HUES6 (cell line): ENCODE measurements at regions not wholly inside any gene's neighbourhood (a gene's known extent, or its start where the extent isn't known, plus 50 kb on each side); places are given as distances from the start of the nearest gene placed in this dataset.

Source experiments
- H3K27ac ChIP-seq: 2 replicates; pipeline ENCODE4 v1.7.0; 2013; ENCODE audit warnings: low read depth, mild to moderate bottlenecking, low read length, inconsistent platforms
- H3K27me3 ChIP-seq: 2 replicates; pipeline ENCODE4 v1.6.1; 2013; ENCODE audit warnings: low read length; ENCODE audit not compliant: control insufficient read depth, insufficient read depth
- H3K36me3 ChIP-seq: 2 replicates; pipeline ENCODE4 v1.6.1; 2013; ENCODE audit warnings: low read length; ENCODE audit not compliant: control insufficient read depth, insufficient read depth
- H3K4me1 ChIP-seq: 2 replicates; pipeline ENCODE4 v1.6.1; 2013; ENCODE audit warnings: low read length; ENCODE audit not compliant: control insufficient read depth, insufficient read depth
- H3K4me3 ChIP-seq: 2 replicates; pipeline ENCODE4 v1.5.1; 2013; ENCODE audit warnings: low read depth, low read length
- H3K9ac ChIP-seq: one replicate; pipeline ENCODE4 v1.6.1; 2013; ENCODE audit warnings: mild to moderate bottlenecking, low read length
- H3K9me3 ChIP-seq: 2 replicates; pipeline ENCODE4 v1.6.1; 2013; ENCODE audit warnings: low read depth, low read length; ENCODE audit not compliant: control insufficient read depth, insufficient read depth

DNA sequence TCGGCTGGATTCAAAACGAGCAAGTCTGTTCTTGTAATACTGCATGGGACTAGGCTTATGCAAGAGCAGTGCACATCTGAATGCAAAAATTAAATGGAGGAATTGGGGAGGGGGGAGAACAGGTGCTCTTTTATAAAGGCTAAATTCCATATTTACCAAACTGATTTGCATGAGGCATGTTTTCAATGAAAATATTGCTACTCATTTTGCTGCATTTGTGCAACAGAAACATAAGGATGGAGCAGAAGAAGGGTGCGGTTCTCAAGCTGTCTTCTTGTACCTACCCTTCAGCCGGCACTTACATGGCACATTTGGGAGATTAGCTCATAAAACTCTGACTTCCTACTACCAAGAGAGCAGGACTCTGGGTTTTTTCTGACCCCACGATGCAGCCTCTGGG, 256.4 kb downstream of the CDCA7 start:
- no peaks in the 10 kb centered on the region for H3K36me3 ChIP-seq
- H3K4me1 ChIP-seq, result peaks cover 4% of the 10 kb centered on the region; the same call in 1 of the 2 replicates
- no peak overlapping the region for H3K27ac ChIP-seq
- H3K27me3 ChIP-seq, result no peaks in the 10 kb centered on the region
- H3K9ac ChIP-seq, result no peak overlapping the region
- no peak overlapping the region for H3K4me3 ChIP-seq
- no peaks in the 10 kb centered on the region for H3K9me3 ChIP-seq

DNA sequence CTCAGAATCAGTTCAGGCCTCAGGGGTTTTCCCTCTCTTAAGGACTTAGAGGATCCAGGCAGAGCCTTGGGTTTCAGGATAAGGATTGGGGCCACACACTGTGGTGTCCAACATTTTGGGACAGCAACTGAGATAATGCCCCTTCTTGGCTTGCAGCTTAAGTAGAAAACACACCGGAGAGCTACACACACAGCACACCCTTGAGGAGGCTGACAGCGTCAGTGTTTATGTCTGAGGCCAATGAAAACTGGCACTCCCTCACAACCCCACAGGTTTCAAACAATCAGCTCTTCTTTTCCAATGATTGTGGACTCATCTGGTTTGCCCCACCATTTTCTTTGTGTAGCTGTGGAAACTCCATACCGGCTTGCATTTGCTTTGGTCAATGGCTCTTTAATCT, 257.7 kb downstream of the CDCA7 start:
- no peak overlapping the region for H3K4me3 ChIP-seq
- peaks cover 3% of the 10 kb centered on the region; the same call in 1 of the 2 replicates for H3K9me3 ChIP-seq
- H3K9ac ChIP-seq, result no peak overlapping the region
- H3K36me3 ChIP-seq, result no peaks in the 10 kb centered on the region
- H3K4me1 ChIP-seq, result no peaks in the 10 kb centered on the region
- no peaks in the 10 kb centered on the region for H3K27me3 ChIP-seq
- H3K27ac ChIP-seq, result no peak overlapping the region

DNA sequence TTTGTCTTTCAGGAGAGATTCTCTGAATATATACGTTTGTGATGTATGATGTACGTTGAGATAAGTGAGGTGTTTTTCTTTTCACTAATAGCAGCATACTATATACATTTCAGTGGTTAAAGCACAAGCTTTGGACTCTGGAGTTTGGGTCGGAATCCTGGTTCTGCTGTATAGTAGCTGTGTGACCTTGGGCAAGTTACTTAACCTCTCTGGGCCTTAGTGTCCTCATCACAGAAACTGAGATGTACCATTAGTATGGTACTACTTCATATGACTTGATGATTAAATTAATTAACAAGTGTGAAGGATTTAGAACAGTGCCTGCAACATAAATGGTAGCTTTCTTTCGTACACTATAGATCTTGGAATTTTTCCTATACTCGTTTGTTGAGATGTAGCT, 258.7 kb downstream of the CDCA7 start:
- no peak overlapping the region for H3K27ac ChIP-seq
- H3K9ac ChIP-seq, result no peak overlapping the region
- no peaks in the 10 kb centered on the region for H3K4me1 ChIP-seq
- H3K9me3 ChIP-seq, result peaks cover 3% of the 10 kb centered on the region; the same call in 1 of the 2 replicates
- H3K4me3 ChIP-seq, result no peak overlapping the region
- H3K27me3 ChIP-seq, result no peaks in the 10 kb centered on the region
- no peaks in the 10 kb centered on the region for H3K36me3 ChIP-seq

DNA sequence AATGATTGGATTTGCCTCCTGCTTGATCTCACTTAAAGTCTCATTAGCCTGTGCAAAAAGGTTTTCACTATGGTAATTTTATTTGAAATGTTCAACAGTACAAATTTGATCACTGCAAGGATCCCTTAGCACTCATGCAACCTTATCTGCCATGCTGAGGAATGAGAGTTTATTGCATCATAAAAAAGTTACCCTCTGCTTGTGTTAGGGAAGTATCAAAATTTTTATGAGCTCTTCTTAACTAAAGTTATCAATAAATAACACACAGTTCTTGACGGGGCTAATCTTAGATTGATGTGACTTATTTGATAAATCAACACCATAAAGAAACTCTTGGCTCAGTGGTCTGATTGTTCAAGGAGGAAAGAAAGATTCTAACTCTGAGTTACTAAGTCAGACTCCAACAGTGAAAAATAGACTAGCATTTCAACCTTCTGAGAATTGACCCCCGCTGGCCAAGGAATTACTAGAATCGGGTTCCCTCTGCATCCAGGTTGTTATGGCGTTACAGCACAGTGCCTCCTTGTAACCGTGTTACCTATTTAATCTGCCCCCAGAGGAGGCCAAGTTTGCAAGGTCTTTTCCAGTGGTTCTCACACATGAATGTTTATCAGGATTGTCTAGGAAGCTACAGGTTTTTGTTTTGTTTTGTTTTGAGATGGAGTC, 259.7 kb downstream of the CDCA7 start:
- H3K27me3 ChIP-seq, result no peaks in the 10 kb centered on the region
- no peak overlapping the region for H3K4me3 ChIP-seq
- H3K36me3 ChIP-seq, result no peaks in the 10 kb centered on the region
- no peak overlapping the region for H3K27ac ChIP-seq
- H3K9ac ChIP-seq, result no peak overlapping the region
- H3K4me1 ChIP-seq, result no peaks in the 10 kb centered on the region
- H3K9me3 ChIP-seq, result peaks cover 3% of the 10 kb centered on the region; the same call in 1 of the 2 replicates

DNA sequence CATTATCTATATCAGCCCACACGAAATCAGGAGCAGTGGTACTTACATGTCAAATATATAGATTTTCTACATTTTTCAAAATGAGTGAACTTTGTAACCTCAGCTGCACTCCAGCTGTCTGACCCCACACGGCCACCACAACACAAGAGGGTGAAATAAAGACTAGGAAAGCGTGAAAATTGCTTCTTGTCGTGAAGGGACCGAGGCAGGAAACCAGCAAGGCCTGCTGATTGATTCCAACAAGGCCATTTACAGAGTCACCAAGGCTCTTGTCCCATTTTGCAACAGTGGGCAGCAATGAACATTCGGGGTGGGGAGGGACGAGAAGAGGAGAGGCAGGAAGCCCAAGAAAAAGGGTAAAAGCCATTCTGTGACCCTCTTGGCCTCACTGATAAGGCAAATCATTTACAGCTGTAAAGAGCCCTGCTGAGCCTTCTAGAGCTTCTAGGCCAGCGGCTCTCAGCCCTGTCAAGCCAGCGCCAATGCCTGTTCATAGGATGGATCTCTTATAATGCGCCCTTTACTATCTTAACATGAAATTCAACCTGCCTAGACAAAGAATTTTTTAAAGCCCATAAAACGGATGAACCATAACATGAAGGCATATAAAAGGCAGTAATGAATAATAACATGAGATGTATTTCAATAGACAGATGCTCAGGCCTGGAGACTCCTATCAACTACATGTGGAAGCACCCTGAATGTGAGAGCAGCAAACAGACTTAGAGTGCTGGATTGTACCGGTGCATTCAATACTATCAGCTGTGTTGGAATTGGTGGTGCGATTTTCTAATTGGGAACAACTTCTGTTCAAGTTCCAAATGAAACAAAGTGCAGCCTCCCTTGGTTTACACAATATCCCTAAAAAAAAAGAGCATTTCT, 269.0 kb downstream of the CDCA7 start:
- Histone ChIP-seq H3K4me3 (no peak overlapping the region), H3K4me1 (peaks cover 10% of the 10 kb centered on the region), H3K9me3 (no peaks in the 10 kb centered on the region), H3K36me3 (no peaks in the 10 kb centered on the region), H3K27ac (no peak overlapping the region), H3K9ac (no peak overlapping the region), H3K27me3 (no peaks in the 10 kb centered on the region)

DNA sequence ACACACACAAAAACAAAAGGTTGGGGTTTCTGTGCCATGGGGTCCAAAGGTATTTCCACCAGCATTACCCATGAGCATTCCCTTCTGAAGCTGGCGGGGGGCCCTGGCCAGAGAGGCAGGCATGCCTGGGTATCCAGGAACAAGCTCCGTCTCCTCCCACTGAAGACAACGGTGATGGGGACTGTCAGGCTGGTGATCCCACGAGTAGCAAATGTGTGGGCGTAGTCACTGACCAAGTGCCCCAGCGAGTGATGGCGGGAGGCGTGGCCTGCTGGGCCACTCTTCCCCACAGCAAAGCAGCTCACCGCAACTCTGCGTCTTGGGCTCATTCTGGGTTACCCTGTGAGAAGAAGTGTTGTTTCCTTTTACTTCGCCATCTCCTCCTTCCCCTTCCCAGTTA, 270.6 kb downstream of the CDCA7 start:
- Histone ChIP-seq H3K9me3 (no peaks in the 10 kb centered on the region), H3K36me3 (no peaks in the 10 kb centered on the region), H3K27me3 (no peaks in the 10 kb centered on the region), H3K27ac (no peak overlapping the region), H3K9ac (no peak overlapping the region), H3K4me3 (no peak overlapping the region), H3K4me1 (peaks cover 10% of the 10 kb centered on the region)

DNA sequence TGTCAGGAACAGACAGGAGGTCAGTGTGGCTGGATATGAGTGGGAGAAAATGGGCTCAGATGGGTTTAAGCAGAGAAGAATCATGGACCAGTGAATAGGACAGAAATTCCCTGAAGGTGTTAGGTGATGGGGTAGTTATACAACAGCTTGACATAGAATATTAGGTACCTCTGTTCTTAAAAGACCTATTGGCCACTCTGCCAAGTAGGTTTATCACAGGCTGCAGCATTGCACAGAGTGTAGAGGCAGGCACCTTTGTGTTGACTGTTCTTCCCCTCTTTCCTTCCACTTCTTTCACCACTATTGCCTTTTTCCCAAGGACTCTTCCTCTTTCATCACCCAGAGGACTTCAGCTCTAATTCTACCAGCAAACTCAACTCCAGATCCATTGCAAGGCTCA, 274.4 kb downstream of the CDCA7 start:
- H3K36me3 ChIP-seq, result no peaks in the 10 kb centered on the region
- no peak overlapping the region for H3K9ac ChIP-seq

DNA sequence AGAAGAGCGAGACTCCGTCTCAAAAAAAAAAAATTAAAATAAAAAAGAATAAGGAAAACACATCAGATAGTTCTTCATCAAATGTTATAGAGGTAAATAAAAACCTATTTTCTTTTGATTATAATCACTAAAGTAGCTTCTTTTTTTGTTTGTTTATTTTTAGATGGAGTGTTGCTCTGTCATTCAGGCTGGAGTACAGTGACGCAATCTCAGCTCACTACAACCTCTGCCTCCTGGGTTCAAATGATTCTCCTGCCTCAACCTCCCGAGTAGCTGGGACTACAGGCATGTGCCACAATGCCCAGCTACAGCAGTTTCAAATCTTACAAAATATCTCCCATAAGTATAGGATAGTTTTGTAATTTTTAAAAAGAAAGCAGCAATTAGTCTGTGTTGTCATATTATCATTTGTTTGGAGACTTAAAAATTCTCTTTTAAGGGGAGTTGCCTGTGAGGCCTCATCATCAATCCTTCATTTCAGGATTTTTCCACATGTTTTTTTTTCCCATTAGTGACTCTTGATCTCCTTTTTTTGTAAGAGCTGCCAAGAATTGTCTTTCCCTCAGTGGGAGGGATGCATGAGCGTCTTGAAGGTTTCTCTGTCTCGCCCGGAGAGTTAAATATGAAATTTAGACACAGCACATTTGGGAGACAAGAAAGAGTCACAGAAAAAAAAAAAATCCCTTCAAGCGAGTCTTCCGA, 275.9 kb downstream of the CDCA7 start:
- Histone ChIP-seq H3K27me3 (no peaks in the 10 kb centered on the region), H3K4me3 (no peak overlapping the region), H3K9me3 (no peaks in the 10 kb centered on the region), H3K9ac (no peak overlapping the region), H3K36me3 (no peaks in the 10 kb centered on the region), H3K4me1 (no peaks in the 10 kb centered on the region), H3K27ac (no peak overlapping the region)

More for the DNA sequence above, 274.4 kb downstream of the CDCA7 start:
- H3K4me1 ChIP-seq, result peaks cover 2% of the 10 kb centered on the region
- no peak overlapping the region for H3K4me3 ChIP-seq
- H3K27me3 ChIP-seq, result no peaks in the 10 kb centered on the region
- no peak overlapping the region for H3K27ac ChIP-seq
- H3K9me3 ChIP-seq, result no peaks in the 10 kb centered on the region

DNA sequence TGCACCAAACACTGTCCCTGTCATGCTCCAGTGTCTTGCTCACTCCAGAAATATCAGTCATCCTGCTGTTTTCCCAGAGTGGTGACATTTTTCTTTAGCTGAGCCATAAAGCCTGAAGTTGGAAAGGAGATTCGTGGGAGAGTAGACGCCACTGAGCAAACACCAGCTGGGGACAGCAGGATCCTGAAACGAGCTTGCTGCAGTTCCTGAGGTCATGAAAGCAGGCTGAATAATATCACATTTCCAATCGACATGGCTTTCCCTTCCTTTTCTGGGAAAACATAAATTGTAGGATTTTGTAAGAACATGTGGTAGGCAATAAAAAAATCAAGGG, 276.4 kb downstream of the CDCA7 start:
- H3K36me3 ChIP-seq, result no peaks in the 10 kb centered on the region
- H3K27me3 ChIP-seq, result no peaks in the 10 kb centered on the region
- H3K27ac ChIP-seq, result no peak overlapping the region
- H3K9ac ChIP-seq, result no peak overlapping the region
- no peaks in the 10 kb centered on the region for H3K9me3 ChIP-seq
- H3K4me1 ChIP-seq, result no peaks in the 10 kb centered on the region
- no peak overlapping the region for H3K4me3 ChIP-seq

DNA sequence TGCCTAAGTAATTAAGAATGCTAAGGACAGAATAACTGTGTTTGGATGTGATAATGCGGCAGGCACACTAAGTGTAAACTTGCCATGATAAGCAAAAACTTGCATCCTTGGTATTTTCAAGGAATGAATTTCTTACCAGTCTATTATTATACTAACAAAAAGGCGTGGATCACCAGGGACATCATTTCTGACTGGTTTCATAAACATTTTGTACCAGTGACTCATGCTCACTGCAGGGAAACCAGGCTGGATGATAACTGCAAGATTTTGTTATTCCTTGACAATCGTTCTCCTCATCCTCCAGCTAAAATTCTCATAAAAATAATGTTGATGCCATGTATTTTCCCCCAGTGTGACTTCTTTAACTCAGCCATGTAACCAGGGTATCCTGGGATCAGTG, 289.5 kb downstream of the CDCA7 start:
- no peak overlapping the region for H3K27ac ChIP-seq
- H3K4me3 ChIP-seq, result no peak overlapping the region
- H3K27me3 ChIP-seq, result no peaks in the 10 kb centered on the region
- no peaks in the 10 kb centered on the region for H3K36me3 ChIP-seq
- no peaks in the 10 kb centered on the region for H3K9me3 ChIP-seq
- no peak overlapping the region for H3K9ac ChIP-seq
- H3K4me1 ChIP-seq, result peaks cover 10% of the 10 kb centered on the region; the same call in 1 of the 2 replicates
